ENCODE measurements at regions not wholly inside any gene's neighbourhood (a gene's known extent, or its start where the extent isn't known, plus 50 kb on each side); places are given as distances from the start of the nearest gene placed in this dataset.

DNA sequence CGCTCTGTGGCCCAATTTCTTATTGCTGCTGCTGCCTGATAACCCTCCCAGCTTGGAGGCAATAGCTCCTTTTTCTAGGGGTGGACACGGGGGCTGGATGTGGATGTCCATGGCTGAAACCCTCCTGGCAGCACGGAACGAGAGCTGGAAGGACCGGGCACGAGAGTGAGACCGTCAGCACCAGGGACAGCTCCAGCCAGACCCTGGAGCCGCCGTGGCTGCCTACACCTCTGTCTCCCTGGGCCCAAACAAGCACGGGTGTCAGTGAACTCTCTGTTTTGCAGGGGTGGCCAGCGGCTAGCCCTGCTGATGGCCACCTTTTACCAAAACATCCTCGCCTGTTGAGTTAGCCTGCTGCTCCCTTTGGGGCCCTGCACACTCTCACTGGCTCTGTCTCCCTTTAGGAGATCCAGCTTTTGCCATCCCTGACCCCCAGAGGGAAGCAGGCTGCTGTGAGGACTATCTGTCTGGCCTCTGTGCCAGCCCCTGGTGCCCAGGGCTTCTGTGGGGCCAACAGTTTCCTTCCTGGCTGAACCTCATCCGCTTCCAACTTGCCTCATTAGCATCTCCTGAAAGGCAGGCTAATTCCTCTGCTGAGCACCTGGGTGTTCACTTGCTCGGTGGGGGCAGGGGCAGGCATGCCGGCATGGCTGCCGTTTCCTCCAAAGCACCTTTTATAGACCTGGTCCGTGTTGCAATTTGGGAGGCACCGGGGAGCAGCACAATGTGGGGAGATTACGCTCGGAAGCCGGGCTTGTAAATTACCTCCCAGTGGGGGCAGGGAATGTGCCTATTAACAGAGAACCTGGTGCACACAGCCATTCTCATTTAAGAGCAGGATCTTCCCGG, 118.1 kb downstream of the ENGASE start:
- Histone ChIP-seq H3K4me3 (no peak overlapping the region), H3K4me2 (no peak overlapping the region), H3K9me3 (no peaks in the 10 kb centered on the region), H3K27ac (no peak overlapping the region), H3K4me1 (no peaks in the 10 kb centered on the region)
- ATAC-seq (peak in 1 of 2 experiments; percentile 29; a peak in 2 of 6 replicates), DNase-seq (ENCODE audit: low read depth in 1 of 2, low spot score in 1 of 2) (peak in 1 of 2 experiments; percentile 42), FAIRE-seq (no peak)
- 47% methylated on average over 22 of the region's 22 CpGs for WGBS (ENCODE audit: missing lambda C conversion rate)
- POLR2A ChIA-PET, result no interaction called here
- CTCF ChIA-PET, result interaction anchor here (0.7 to 9.9 kb wide), 6 partner anchors 8 to 208 kb away, joined by 3 to 390 read pairs (median 5); no protein-coding TSS in a partner anchor
- TF ChIP-seq TFCP2L1 (CRISPR knock-in tag; IDR thresholded peaks at IDR 0.05) (no peak), EHMT2 (IDR thresholded peaks at IDR 0.05; ENCODE audit: low read depth) (peak; percentile 86), KDM5A (IDR thresholded peaks at IDR 0.05) (no peak)
- TF ChIP-seq, protein P1, sequence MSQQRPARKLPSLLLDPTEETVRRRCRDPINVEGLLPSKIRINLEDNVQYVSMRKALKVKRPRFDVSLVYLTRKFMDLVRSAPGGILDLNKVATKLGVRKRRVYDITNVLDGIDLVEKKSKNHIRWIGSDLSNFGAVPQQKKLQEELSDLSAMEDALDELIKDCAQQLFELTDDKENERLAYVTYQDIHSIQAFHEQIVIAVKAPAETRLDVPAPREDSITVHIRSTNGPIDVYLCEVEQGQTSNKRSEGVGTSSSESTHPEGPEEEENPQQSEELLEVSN (IDR thresholded peaks at IDR 0.05; ENCODE audit: borderline replicate concordance, low read depth), result no peak
- TF ChIP-seq, protein P2, sequence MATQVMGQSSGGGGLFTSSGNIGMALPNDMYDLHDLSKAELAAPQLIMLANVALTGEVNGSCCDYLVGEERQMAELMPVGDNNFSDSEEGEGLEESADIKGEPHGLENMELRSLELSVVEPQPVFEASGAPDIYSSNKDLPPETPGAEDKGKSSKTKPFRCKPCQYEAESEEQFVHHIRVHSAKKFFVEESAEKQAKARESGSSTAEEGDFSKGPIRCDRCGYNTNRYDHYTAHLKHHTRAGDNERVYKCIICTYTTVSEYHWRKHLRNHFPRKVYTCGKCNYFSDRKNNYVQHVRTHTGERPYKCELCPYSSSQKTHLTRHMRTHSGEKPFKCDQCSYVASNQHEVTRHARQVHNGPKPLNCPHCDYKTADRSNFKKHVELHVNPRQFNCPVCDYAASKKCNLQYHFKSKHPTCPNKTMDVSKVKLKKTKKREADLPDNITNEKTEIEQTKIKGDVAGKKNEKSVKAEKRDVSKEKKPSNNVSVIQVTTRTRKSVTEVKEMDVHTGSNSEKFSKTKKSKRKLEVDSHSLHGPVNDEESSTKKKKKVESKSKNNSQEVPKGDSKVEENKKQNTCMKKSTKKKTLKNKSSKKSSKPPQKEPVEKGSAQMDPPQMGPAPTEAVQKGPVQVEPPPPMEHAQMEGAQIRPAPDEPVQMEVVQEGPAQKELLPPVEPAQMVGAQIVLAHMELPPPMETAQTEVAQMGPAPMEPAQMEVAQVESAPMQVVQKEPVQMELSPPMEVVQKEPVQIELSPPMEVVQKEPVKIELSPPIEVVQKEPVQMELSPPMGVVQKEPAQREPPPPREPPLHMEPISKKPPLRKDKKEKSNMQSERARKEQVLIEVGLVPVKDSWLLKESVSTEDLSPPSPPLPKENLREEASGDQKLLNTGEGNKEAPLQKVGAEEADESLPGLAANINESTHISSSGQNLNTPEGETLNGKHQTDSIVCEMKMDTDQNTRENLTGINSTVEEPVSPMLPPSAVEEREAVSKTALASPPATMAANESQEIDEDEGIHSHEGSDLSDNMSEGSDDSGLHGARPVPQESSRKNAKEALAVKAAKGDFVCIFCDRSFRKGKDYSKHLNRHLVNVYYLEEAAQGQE (IDR thresholded peaks at IDR 0.05), result peak; percentile 95
- TF ChIP-seq, protein P3, sequence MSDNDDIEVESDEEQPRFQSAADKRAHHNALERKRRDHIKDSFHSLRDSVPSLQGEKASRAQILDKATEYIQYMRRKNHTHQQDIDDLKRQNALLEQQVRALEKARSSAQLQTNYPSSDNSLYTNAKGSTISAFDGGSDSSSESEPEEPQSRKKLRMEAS (IDR thresholded peaks at IDR 0.05), result no peak

DNA sequence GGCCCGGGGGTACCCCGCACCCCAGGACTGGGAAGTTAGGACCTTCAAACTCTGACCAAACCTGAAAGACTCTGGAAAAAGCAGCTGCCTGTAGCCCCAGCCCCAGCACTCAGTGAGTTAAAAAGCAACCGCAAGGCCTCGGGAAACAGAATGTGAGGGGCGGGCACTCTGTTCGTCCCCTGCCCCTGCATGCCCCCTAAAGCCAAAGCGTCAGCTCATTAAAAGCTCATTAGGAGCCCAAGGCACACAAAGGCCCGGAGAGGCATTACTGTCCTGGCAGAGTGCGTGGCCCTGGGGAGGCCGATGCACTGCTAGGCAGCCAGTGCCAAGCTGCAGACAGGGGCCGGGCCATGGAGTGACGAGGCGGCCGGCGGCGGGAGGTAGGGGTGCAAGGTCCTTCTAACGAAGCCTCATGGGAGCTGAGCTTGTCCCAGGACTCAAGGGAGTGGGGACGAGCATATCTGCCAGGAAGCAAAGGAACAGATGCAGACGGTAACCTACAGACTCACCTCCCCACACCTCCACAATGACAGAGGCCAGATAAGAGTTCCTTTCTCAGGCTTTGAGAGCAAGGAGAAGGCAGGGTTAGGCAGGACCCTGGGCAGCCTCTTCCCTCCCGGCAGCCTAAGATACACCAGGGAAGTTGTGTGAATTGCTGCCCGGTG, 116.8 kb downstream of the ENGASE start:
- DNase-seq (ENCODE audit: low read depth in 1 of 2, low spot score in 1 of 2) (no peak), ATAC-seq (no peak), FAIRE-seq (no peak)
- H3K4me1 ChIP-seq, result no peaks in the 10 kb centered on the region
- no peak overlapping the region for H3K4me3 ChIP-seq
- TF ChIP-seq KDM5A (IDR thresholded peaks at IDR 0.05) (no peak), EHF (CRISPR knock-in tag; IDR thresholded peaks at IDR 0.05) (no peak), MAFK (IDR thresholded peaks at IDR 0.05; ENCODE audit: partially characterized antibody) (no peak)
- TF ChIP-seq, protein P4, sequence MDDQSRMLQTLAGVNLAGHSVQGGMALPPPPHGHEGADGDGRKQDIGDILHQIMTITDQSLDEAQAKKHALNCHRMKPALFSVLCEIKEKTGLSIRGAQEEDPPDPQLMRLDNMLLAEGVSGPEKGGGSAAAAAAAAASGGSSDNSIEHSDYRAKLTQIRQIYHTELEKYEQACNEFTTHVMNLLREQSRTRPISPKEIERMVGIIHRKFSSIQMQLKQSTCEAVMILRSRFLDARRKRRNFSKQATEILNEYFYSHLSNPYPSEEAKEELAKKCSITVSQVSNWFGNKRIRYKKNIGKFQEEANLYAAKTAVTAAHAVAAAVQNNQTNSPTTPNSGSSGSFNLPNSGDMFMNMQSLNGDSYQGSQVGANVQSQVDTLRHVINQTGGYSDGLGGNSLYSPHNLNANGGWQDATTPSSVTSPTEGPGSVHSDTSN (IDR thresholded peaks at IDR 0.05), result no peak
- H3K9me3 ChIP-seq, result no peaks in the 10 kb centered on the region
- POLR2A ChIA-PET, result no interaction called here
- H3K4me2 ChIP-seq, result no peak overlapping the region
- 59% methylated on average over 21 of the region's 21 CpGs for WGBS (ENCODE audit: missing lambda C conversion rate)
- CTCF ChIA-PET, result interaction anchor here (0.9 to 9.9 kb wide), 8 partner anchors 9 to 517 kb away, joined by 3 to 390 read pairs (median 6); no protein-coding TSS in a partner anchor
- H3K27ac ChIP-seq, result no peak overlapping the region

DNA sequence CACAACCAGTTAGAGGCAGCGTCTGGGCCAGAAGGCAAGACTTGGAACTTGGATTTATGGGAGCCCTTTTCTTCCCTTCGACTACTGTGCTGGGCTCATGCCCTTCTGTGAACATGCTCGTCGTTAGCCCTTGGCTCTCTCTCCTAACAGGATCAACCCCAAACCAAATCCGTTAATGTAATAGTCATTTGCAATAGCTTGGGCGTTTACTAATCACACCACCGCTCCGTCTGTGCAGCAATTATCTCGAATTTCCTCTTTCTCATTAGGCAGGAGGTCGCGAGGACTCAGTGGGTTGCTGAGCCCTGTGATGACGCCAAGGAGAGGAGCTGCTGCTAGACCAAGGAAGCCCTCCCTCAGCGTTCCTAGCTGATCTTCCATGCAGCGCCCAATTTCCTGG, 114.7 kb downstream of the ENGASE start:
- no peak for ATAC-seq
- TF ChIP-seq, protein P5, sequence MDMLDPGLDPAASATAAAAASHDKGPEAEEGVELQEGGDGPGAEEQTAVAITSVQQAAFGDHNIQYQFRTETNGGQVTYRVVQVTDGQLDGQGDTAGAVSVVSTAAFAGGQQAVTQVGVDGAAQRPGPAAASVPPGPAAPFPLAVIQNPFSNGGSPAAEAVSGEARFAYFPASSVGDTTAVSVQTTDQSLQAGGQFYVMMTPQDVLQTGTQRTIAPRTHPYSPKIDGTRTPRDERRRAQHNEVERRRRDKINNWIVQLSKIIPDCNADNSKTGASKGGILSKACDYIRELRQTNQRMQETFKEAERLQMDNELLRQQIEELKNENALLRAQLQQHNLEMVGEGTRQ (IDR thresholded peaks at IDR 0.05), result no peak
- TF ChIP-seq HDAC2 (IDR thresholded peaks at IDR 0.05), result no peak
- no peak for TF ChIP-seq RCOR1 (IDR thresholded peaks at IDR 0.05; ENCODE audit: low read depth, low read length)
- no peak for TF ChIP-seq JUNB (IDR thresholded peaks at IDR 0.05)
- TF ChIP-seq ZC3H11A (IDR thresholded peaks at IDR 0.05), result no peak
- TF ChIP-seq ESRRA (IDR thresholded peaks at IDR 0.05; ENCODE audit: borderline replicate concordance, low read length), result no peak
- no peak for TF ChIP-seq KDM1A (IDR thresholded peaks at IDR 0.05; ENCODE audit: low read depth)
- no peak for TF ChIP-seq HOXA7 (CRISPR knock-in tag; IDR thresholded peaks at IDR 0.05)
- no peak for TF ChIP-seq FOSB (CRISPR knock-in tag; IDR thresholded peaks at IDR 0.05)
- no peak for TF ChIP-seq POLR2AphosphoS2 (conservative IDR thresholded peaks at IDR 0.05; ENCODE audit: low read length)
- TF ChIP-seq HEYL (CRISPR knock-in tag; IDR thresholded peaks at IDR 0.05), result no peak
- TF ChIP-seq, protein P6, sequence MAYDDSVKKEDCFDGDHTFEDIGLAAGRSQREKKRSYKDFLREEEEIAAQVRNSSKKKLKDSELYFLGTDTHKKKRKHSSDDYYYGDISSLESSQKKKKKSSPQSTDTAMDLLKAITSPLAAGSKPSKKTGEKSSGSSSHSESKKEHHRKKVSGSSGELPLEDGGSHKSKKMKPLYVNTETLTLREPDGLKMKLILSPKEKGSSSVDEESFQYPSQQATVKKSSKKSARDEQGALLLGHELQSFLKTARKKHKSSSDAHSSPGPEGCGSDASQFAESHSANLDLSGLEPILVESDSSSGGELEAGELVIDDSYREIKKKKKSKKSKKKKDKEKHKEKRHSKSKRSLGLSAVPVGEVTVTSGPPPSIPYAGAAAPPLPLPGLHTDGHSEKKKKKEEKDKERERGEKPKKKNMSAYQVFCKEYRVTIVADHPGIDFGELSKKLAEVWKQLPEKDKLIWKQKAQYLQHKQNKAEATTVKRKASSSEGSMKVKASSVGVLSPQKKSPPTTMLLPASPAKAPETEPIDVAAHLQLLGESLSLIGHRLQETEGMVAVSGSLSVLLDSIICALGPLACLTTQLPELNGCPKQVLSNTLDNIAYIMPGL (CRISPR knock-in tag; IDR thresholded peaks at IDR 0.05; ENCODE audit: borderline replicate concordance), result no peak
- TF ChIP-seq, protein P7, sequence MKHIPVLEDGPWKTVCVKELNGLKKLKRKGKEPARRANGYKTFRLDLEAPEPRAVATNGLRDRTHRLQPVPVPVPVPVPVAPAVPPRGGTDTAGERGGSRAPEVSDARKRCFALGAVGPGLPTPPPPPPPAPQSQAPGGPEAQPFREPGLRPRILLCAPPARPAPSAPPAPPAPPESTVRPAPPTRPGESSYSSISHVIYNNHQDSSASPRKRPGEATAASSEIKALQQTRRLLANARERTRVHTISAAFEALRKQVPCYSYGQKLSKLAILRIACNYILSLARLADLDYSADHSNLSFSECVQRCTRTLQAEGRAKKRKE (CRISPR knock-in tag; IDR thresholded peaks at IDR 0.05; ENCODE audit: low read depth), result no peak
- 61% methylated on average over 14 of the region's 14 CpGs for WGBS (ENCODE audit: missing lambda C conversion rate)
- ChIA-PET CTCF (interaction anchor here (0.6 to 9.9 kb wide), 18 partner anchors 10 to 1757 kb away, joined by 3 to 390 read pairs (median 9); no protein-coding TSS in a partner anchor), POLR2A (no interaction called here)
- Histone ChIP-seq H3K4me1 (no peaks in the 10 kb centered on the region), H3K4me2 (no peak overlapping the region), H3K27ac (no peak overlapping the region), H3K4me3 (no peak overlapping the region), H3K9me3 (no peaks in the 10 kb centered on the region)
- no peak for FAIRE-seq
- DNase-seq (ENCODE audit: low read depth in 1 of 2, low spot score in 1 of 2), result no peak

Data from A549 (cell line).